Esophagus squamous epithelium (tissue), 4 donors: ENCODE measurements at regions not wholly inside any gene's neighbourhood (a gene's known extent, or its start where the extent isn't known, plus 50 kb on each side); places are given as distances from the start of the nearest gene placed in this dataset.

Source experiments
- POLR2A ChIP-seq, 4 donors: fragments of 450-650 bp; IDR thresholded peaks; one replicate each; pipeline ENCODE4 v1.6.1; 2017; ENCODE audit warnings: antibody characterized with exemption in 4 of 4, mild to moderate bottlenecking in 4 of 4, moderate library complexity in 3 of 4
- TF ChIP-seq, protein P1 (sequence below), 6 experiments: fragments of 450-650 bp in 4 of 6; fragments of 200-600 bp in 2 of 6; sonication (generic) in 2 of 6; IDR thresholded peaks; one replicate each; pipeline ENCODE4 v1.5.1; 2016 to 2019; ENCODE audit warnings: antibody characterized with exemption in 6 of 6, mild to moderate bottlenecking in 4 of 6, moderate library complexity in 4 of 6

DNA sequence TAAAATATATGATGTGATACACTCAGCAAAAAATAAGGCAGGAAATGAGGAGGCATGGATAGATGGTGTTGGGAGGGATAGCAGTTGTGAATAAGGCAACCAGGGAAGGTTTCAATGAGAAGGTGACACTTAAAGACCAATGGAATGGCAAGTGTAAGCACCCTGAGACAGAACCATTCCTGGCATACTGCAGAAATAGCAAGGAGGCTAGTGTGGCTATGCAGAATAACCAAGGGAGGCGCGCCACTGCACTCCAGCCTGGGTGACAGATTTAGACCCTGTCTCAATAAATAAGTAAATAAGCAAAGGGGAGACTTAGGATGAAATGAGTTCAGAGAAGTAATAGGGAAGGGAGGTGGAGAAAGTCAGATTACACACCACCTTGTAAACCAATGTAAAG is 113.9 kb downstream of the TOMM20 start:
- no peak for TF ChIP-seq POLR2A (IDR thresholded peaks at IDR 0.05)
- TF ChIP-seq, protein P1, sequence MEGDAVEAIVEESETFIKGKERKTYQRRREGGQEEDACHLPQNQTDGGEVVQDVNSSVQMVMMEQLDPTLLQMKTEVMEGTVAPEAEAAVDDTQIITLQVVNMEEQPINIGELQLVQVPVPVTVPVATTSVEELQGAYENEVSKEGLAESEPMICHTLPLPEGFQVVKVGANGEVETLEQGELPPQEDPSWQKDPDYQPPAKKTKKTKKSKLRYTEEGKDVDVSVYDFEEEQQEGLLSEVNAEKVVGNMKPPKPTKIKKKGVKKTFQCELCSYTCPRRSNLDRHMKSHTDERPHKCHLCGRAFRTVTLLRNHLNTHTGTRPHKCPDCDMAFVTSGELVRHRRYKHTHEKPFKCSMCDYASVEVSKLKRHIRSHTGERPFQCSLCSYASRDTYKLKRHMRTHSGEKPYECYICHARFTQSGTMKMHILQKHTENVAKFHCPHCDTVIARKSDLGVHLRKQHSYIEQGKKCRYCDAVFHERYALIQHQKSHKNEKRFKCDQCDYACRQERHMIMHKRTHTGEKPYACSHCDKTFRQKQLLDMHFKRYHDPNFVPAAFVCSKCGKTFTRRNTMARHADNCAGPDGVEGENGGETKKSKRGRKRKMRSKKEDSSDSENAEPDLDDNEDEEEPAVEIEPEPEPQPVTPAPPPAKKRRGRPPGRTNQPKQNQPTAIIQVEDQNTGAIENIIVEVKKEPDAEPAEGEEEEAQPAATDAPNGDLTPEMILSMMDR (IDR thresholded peaks at IDR 0.05): no peak
